ENCODE measurements at regions not wholly inside any gene's neighbourhood (a gene's known extent, or its start where the extent isn't known, plus 50 kb on each side); places are given as distances from the start of the nearest gene placed in this dataset.
"Not testable (repeated sequence)": the region's sequence is repeated elsewhere in the genome, so short reads cannot be mapped to it uniquely, and the experiment has no call there.

- Mint-ChIP-seq H3K4me3 (no peak overlapping the region), H3K9me3 (peaks cover 2% of the 10 kb centered on the region), H3K36me3 (ENCODE audit: low read depth) (no peaks in the 10 kb centered on the region), H3K27ac (no peak overlapping the region), H3K27me3 (peaks cover 3% of the 10 kb centered on the region), H3K4me1 (no peaks in the 10 kb centered on the region)
- ChIA-PET CTCF (no interaction called here), POLR2A (no interaction called here)
- no peak for DNase-seq
Measured at GRCh38 chr4:128684016-128684415, 125.5 kb upstream of the JADE1 start.

DNA sequence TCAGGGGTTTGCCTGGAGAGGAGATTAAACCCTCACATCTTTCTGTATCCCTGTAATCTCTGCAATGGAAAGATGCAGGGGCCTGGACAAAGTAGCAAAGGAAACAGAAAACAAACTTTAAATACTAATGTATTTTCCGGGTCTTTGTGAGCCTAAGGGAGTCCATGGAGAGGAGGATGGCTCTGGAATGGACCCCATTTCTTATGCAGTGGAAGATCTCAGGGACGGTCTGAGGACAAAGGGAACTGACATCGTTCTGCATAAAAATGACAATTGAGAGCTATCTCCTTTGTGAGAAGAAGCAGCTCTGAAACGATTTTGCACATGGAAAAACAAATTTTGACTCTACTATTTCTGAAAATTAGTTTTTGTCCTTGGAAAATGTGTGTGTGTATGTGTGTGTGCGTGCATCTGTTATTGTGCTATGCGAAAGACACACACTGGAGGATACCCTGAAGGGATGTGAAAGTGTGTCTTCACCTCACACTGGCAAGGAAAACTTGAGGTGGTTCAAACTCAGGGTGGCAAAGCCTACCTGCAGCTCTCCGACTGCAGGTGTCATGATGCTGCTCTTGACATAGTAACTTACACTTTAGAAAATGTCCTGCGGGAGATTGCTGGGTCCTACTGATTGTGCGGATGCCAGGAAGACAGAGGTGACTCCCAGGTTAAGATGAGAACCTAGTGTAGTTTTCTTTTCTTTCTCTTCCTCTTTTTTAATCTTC is 126.4 kb upstream of the JADE1 start:
- H3K27me3 Mint-ChIP-seq: peaks cover 3% of the 10 kb centered on the region
- H3K4me1 Mint-ChIP-seq: no peaks in the 10 kb centered on the region
- no peak overlapping the region for H3K4me3 Mint-ChIP-seq
- H3K9me3 Mint-ChIP-seq: peaks cover 2% of the 10 kb centered on the region
- no peak overlapping the region for H3K27ac Mint-ChIP-seq
- H3K36me3 Mint-ChIP-seq (ENCODE audit: low read depth): no peaks in the 10 kb centered on the region
- ChIA-PET CTCF (no interaction called here), POLR2A (no interaction called here)
- no peak for DNase-seq

DNA sequence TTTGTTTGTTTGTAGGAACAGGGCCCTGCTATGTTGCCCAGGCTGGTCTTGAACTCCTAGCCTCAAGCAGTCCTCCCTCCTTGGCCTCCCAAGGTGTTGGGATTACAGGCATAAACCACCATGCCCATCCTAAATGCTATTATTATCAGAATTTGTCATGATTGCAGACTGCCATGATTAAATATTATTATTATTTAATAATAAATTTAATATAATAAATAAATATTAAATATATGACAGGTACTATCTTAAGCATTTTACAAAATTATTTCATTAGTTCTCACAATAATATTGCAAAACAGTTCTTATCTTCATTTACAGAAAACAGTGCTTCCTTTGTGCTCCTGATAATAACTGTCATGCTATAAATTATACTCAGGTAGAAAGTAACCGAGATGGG is 133.4 kb upstream of the JADE1 start:
- ChIA-PET POLR2A (no interaction called here), CTCF (no interaction called here)
- no peaks in the 10 kb centered on the region for H3K4me1 Mint-ChIP-seq
- no peak overlapping the region for H3K27ac Mint-ChIP-seq
- no peak for DNase-seq
- no peak overlapping the region for H3K4me3 Mint-ChIP-seq
- no peaks in the 10 kb centered on the region for H3K27me3 Mint-ChIP-seq
- no peaks in the 10 kb centered on the region for H3K9me3 Mint-ChIP-seq
- no peaks in the 10 kb centered on the region for H3K36me3 Mint-ChIP-seq (ENCODE audit: low read depth)

- Mint-ChIP-seq H3K9me3 (no peaks in the 10 kb centered on the region), H3K4me1 (no peaks in the 10 kb centered on the region), H3K27me3 (no peaks in the 10 kb centered on the region), H3K27ac (no peak overlapping the region), H3K4me3 (no peak overlapping the region), H3K36me3 (ENCODE audit: low read depth) (no peaks in the 10 kb centered on the region)
- DNase-seq: no peak
- POLR2A ChIA-PET: no interaction called here
- CTCF ChIA-PET: no interaction called here
Measured at GRCh38 chr4:128675083-128675482, 134.4 kb upstream of the JADE1 start.

- H3K9me3 Mint-ChIP-seq; POLR2A ChIA-PET; DNase-seq; H3K36me3 Mint-ChIP-seq (ENCODE audit: low read depth); H3K4me3 Mint-ChIP-seq; CTCF ChIA-PET; H3K27ac Mint-ChIP-seq; H3K27me3 Mint-ChIP-seq; H3K4me1 Mint-ChIP-seq: not testable (repeated sequence)
Measured at GRCh38 chr4:128673159-128673558, 136.3 kb upstream of the JADE1 start.

DNA sequence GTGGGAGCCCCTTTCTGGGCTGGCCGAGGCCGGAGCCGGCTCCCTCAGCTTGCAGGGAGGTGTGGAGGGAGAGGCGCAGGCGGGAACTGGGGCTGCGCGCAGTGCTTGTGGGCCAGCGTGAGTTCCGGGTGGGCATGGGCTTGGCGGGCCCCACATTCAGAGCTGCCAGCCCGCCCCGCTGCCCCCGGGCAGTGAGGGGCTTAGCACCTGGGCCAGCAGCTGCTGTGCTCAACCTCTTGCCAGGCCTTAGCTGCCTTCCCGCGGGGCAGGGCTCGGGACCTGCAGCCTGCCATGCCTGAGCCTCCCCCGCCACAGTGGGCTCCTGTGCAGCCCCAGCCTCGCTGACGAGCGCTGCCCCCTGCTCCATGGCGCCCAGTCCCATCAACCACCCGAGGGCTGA is 136.9 kb upstream of the JADE1 start:
- H3K4me1 Mint-ChIP-seq; H3K9me3 Mint-ChIP-seq; POLR2A ChIA-PET; H3K4me3 Mint-ChIP-seq; DNase-seq; H3K27me3 Mint-ChIP-seq; H3K36me3 Mint-ChIP-seq (ENCODE audit: low read depth); H3K27ac Mint-ChIP-seq; CTCF ChIA-PET: not testable (repeated sequence)

DNA sequence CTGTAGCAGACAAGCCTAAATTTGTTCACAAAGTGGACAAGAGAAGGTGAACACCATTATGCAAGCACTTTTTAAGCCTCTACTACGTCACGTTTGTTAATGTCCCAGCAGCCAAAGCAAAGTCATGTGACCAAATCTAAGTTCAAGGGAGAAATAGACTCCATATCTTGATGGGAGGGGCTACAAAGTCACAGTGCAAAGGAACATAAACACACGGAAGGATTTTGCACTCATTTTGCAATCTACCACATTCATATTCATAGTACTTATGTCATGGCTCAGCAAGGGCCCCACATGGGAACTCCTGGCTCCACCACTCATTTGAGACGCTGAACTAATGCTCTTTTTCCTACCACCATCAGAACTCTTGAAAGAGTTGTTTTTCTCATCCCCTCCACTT is 139.0 kb upstream of the JADE1 start:
- no peaks in the 10 kb centered on the region for H3K36me3 Mint-ChIP-seq (ENCODE audit: low read depth)
- H3K9me3 Mint-ChIP-seq: peaks cover 2% of the 10 kb centered on the region
- no peaks in the 10 kb centered on the region for H3K27me3 Mint-ChIP-seq
- POLR2A ChIA-PET: no interaction called here
- H3K27ac Mint-ChIP-seq: no peak overlapping the region
- no peak overlapping the region for H3K4me3 Mint-ChIP-seq
- H3K4me1 Mint-ChIP-seq: no peaks in the 10 kb centered on the region
- CTCF ChIA-PET: no interaction called here
- no peak for DNase-seq

DNA sequence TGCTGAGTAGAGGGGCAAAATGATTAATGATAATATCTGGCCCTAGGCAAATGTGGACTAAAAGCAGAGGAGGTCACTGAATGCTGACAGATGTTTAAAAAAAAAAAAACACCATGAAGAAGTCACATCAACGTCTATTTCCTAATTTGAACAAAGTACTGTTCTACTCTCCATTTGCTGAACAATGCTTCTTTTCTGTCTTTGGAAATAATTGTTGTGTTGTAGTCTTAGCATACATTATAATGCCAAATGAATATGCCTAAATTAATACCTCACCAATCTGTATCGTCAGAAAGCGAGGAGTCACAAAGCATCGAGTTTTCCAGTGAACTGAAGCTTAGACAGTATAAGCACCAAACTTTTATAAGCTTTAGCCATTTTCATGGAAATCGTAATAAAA is 140.9 kb upstream of the JADE1 start:
- ChIA-PET CTCF (no interaction called here), POLR2A (no interaction called here)
- no peak overlapping the region for H3K4me3 Mint-ChIP-seq
- H3K27ac Mint-ChIP-seq: no peak overlapping the region
- DNase-seq: no peak
- H3K36me3 Mint-ChIP-seq (ENCODE audit: low read depth): no peaks in the 10 kb centered on the region
- no peaks in the 10 kb centered on the region for H3K27me3 Mint-ChIP-seq
- H3K4me1 Mint-ChIP-seq: peaks cover under 1% of the 10 kb centered on the region
- peaks cover 2% of the 10 kb centered on the region for H3K9me3 Mint-ChIP-seq

DNA sequence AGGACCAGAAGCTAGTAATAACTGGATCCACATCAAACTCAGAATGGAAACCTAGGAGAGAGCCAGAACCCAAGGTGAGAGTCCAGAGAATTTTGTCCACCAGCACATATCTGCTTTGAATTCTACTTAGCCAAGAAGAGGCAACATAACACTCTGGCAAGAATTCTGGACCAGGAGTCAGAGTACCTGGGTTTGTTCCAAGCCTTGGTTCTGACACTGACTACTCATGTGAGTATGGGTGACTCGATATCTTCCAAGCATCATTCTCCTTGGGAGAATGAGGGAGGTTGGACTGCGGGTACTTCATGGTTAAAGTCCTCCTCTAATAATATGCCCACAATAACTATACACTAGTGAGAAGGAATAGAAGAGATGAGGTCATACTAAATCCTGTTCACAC is 144.0 kb upstream of the JADE1 start:
- ChIA-PET CTCF (no interaction called here), POLR2A (no interaction called here)
- no peaks in the 10 kb centered on the region for H3K36me3 Mint-ChIP-seq (ENCODE audit: low read depth)
- peaks cover 2% of the 10 kb centered on the region for H3K9me3 Mint-ChIP-seq
- H3K4me1 Mint-ChIP-seq: peaks cover 6% of the 10 kb centered on the region
- DNase-seq: no peak
- H3K27ac Mint-ChIP-seq: no peak overlapping the region
- no peaks in the 10 kb centered on the region for H3K27me3 Mint-ChIP-seq
- H3K4me3 Mint-ChIP-seq: no peak overlapping the region

DNA sequence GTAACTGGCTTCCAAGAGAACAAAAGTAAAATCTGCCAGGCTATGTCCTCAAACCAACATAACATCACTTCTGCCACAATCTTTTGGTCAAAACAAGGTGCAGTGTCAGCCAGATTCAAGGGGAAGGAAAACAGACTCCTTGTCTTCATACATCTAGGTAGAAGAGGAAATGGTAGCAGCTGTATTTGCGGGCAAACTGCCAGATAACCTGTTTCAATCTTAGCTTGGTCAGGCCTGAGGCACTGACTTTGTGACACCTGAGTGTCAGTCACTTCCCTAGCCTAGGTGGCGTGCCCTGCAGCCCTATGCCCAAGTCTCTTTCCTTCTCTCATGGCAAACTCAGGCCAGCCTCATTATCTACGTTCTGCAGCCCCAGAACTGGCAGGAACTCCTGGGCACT is 146.2 kb upstream of the JADE1 start:
- Mint-ChIP-seq H3K9me3 (no peaks in the 10 kb centered on the region), H3K4me3 (no peak overlapping the region), H3K27ac (no peak overlapping the region), H3K4me1 (peaks cover 6% of the 10 kb centered on the region), H3K27me3 (no peaks in the 10 kb centered on the region), H3K36me3 (ENCODE audit: low read depth) (no peaks in the 10 kb centered on the region)
- ChIA-PET POLR2A (no interaction called here), CTCF (interaction anchor here (1.0 kb wide), 1 partner anchor 46 kb away, joined by 3 read pairs; no protein-coding TSS in a partner anchor)
- DNase-seq: peak; percentile 13

- POLR2A ChIA-PET: no interaction called here
- no peak for DNase-seq
- Mint-ChIP-seq H3K4me3 (no peak overlapping the region), H3K27me3 (no peaks in the 10 kb centered on the region), H3K4me1 (peaks cover 6% of the 10 kb centered on the region), H3K9me3 (no peaks in the 10 kb centered on the region), H3K27ac (no peak overlapping the region), H3K36me3 (ENCODE audit: low read depth) (no peaks in the 10 kb centered on the region)
- CTCF ChIA-PET: no interaction called here
Measured at GRCh38 chr4:128661479-128661878, 148.0 kb upstream of the JADE1 start.

- H3K36me3 Mint-ChIP-seq (ENCODE audit: low read depth): no peaks in the 10 kb centered on the region
- POLR2A ChIA-PET: no interaction called here
Measured at GRCh38 chr4:128660361-128661215, 148.9 kb upstream of the JADE1 start.

DNA sequence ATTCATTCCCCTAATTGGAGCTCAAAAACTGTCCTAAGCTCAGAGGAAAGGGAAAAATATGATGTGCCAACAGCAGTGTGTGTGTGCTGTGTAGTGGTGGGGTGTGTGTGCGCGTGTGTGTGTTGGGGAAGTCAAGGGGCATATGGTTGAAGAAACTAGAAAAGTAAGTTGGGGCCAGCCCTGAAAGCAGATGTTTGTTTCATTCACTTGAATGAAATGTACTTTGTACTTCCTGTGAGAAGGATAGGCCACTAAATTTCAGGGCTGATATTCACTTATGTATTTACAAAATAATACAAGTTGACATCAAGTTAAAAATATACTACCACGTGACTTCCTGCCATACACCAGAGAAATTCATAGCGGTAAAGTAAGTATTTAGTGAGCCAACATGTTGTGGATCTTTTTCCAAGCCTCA is 151.3 kb upstream of the JADE1 start:
- ChIA-PET POLR2A (no interaction called here), CTCF (no interaction called here)
- no peaks in the 10 kb centered on the region for H3K36me3 Mint-ChIP-seq (ENCODE audit: low read depth)
- no peak overlapping the region for H3K4me3 Mint-ChIP-seq
- H3K4me1 Mint-ChIP-seq: peaks cover 3% of the 10 kb centered on the region
- DNase-seq: no peak
- peaks cover 5% of the 10 kb centered on the region for H3K9me3 Mint-ChIP-seq
- no peaks in the 10 kb centered on the region for H3K27me3 Mint-ChIP-seq
- no peak overlapping the region for H3K27ac Mint-ChIP-seq

More at GRCh38 chr4:128660361-128661215, 148.9 kb upstream of the JADE1 start:
- Mint-ChIP-seq H3K4me1 (peaks cover 6% of the 10 kb centered on the region), H3K27me3 (no peaks in the 10 kb centered on the region), H3K9me3 (no peaks in the 10 kb centered on the region), H3K4me3 (no peak overlapping the region), H3K27ac (no peak overlapping the region)
- DNase-seq: no peak
- CTCF ChIA-PET: no interaction called here

GRCh38 chr4:128657638-128658037 is 151.9 kb upstream of the JADE1 start:
- Mint-ChIP-seq H3K9me3 (peaks cover 5% of the 10 kb centered on the region), H3K4me1 (no peaks in the 10 kb centered on the region), H3K27ac (no peak overlapping the region), H3K4me3 (no peak overlapping the region), H3K36me3 (ENCODE audit: low read depth) (no peaks in the 10 kb centered on the region), H3K27me3 (no peaks in the 10 kb centered on the region)
- CTCF ChIA-PET: no interaction called here
- no peak for DNase-seq
- POLR2A ChIA-PET: no interaction called here
